Posterior vena cava (tissue), 2 donors: ENCODE measurements at regions not wholly inside any gene's neighbourhood (a gene's known extent, or its start where the extent isn't known, plus 50 kb on each side); places are given as distances from the start of the nearest gene placed in this dataset.

ENCODE experiments used
- DNase-seq: peaks from one replicate; pipeline ENCODE4 v3.0.0-alpha.2; 2020; ENCODE audit warnings: low spot score
- intact Hi-C, 2 donors: fragments of 100-400 bp; cut with DNase I; formaldehyde crosslinking; loops; one replicate each; pipeline versions ENCODE4 v1.14.1 to v1.14.2; 2022 to 2023
- donor health status: DM: yes; HTN: yes; CAD: no.
- donor health status: DM: yes; HTN: yes; CAD: no.

DNA sequence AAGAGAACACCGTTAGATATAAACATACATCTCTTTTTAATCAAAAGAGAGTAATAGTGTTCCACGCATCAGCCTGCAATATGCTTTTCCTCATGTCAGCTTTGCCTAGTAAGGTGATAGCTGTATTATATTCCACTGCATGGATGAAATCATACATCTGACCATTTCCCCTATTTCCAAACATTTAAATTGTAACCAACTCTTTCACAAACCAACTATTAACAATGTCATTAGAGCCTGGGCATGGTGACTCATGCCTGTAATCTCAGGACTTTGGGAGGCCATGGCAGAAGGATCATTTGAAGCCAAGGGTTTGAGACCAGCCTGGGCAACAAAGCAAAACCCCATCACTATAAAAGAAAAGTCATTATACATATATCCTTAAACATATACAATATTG lies 284.8 kb downstream of the BCL11A start:
- no peak for DNase-seq
- intact Hi-C loops: no loop called here

DNA sequence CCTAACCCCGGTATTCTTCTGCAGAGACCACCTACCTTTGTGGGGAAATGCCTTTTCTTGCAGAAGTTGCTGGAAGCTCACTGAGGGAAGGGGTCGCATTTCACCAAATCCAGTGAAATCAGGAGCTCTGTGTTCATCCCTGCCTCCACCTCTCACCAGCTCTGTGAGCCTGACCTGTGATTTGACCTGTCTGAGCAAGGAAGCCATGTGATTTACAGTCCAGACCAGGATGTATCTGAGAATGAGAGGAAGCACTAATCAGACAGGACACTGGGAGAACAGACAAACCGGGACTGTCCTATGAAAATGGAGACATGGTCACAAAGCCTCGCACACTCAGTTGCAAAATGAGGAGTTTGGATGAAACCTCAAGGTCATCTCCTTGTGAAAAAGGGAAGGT lies 285.4 kb downstream of the BCL11A start:
- DNase-seq: no peak
- intact Hi-C loops: no loop called here

DNA sequence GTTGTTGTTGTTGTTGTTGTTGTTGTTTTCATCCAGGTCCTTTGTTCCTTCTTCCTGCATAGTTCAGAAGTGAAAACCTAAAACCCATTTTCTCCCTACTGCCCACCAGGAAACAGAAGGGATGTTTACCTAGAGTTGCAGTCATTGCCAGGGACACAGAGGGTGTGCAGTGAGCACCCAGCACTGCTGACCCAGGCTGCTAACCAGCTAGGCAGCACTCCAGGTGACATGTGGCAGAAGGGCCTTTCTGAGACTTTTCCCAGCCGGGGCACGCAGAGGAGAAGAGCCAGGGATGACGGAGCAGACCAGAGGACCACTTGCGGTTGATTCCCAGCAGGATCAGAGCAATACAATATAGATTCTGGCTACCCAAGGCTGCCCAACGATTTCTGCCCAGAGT lies 286.3 kb downstream of the BCL11A start:
- intact Hi-C loops: no loop called here
- no peak for DNase-seq

DNA sequence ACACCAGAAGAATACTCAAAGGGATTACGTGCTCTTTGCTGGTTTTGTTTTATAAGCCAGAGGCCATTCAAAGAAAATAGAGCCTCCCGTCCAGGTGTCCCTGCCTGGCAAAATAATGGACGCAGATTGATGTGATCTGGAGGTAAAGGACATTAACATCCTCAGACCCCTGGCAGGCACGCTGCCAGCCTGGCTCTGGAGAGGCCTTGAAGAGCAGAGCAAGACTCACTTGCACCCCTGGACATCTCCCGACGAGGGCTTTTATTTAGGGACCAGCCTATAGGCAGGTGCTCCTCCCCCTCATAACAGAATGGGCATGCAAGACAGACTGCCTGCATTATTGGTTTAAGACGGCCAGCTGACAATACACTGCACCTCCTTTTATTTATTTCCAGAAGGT lies 291.3 kb downstream of the BCL11A start:
- intact Hi-C loops: no loop called here
- DNase-seq: no peak

DNA sequence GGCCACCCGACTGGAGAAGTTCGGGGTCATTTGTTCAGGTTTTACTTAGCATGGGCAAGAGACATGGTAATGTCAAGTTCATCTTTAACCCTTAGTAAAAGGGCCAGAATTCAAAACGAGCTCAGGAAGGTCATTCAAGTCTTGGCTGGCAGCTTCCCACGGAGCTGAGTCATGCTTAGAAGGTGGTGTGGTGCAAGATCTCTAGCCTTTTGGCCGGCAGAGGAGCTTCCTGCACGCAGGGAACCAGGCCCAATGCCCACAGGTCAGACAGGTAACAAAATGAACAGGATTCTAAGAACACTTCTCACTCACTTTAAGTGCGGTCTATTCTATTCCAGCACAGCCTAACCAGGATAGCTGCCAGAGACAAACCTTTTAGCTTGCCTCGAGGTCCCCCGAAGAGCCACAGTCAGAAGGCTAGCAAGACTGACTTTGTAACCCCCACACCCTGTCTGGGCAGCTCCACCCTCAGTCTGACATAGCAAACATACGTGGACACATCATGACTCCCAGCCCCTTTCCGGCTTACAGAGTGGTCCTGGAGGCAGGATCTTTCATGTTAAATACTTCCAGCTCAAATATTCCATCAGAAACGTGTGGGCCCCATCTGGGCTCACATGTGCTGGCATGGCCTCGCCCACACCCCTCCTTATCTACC lies 292.7 kb downstream of the BCL11A start:
- intact Hi-C loops: no loop called here
- no peak for DNase-seq

DNA sequence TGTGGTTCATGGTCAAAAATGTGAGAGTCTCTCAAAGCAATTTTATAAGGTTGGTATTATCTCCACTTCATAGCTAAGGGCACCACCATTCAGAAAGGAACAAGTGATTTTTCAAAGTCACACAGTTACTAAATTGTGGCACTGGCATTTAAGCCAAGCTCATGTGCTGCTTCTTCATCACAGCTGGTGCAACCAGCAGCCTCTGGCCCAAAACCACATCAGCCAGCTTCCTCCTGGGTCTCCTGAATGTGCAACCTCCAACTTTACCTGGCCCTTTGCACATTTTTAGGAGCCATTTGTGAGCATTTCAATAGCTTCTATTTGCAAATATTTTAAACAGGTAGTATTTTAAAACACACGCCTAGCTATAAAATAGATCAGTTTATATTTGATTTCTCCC lies 293.7 kb downstream of the BCL11A start:
- no peak for DNase-seq
- intact Hi-C loops: no loop called here

DNA sequence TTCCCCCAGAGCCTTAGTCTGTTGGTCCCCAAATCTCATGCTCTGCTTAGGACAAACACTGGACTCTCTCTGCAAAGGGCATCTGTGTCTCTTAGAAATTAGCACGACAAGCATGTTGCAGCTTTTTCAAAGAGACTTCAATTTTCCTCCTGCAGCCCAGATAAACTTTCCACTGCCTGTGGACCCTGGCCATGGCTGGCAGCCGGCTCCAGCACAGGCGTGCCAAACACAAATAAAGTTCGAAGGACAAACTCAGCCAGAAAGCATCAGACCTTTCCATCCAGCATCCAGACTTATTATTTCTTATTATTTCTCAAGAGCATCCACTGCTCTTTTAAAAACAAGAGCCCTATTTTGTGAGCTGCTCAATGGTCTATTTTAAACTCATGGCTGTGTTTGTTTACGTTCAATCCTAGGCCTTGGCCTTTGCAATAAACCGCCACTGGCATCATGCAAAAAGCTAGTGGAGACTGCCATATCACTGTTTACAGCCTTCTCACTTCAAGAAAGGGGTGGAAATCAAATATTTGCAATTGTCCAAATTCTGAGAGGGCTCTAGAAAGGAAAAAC lies 300.8 kb downstream of the BCL11A start:
- DNase-seq: no peak
- intact Hi-C loops: no loop called here

DNA sequence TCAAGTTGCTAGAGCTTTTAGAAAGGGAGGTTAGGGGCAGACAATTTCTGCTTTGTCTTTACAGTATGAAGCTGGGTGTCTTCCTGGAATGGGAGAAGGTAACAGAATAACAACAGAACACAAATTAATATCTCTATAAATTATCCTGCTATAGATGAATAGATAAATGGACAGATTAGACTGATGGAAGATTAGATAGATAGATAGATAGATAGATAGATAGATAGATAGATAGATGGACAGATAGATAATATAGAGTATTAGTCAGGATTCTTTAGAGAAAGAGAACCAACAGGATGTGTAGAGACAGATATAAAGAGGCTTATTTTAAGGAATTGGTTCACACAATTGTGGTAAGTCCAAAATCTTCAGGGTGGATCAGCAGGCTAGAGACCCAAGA lies 302.2 kb downstream of the BCL11A start:
- DNase-seq: no peak
- intact Hi-C loops: no loop called here

DNA sequence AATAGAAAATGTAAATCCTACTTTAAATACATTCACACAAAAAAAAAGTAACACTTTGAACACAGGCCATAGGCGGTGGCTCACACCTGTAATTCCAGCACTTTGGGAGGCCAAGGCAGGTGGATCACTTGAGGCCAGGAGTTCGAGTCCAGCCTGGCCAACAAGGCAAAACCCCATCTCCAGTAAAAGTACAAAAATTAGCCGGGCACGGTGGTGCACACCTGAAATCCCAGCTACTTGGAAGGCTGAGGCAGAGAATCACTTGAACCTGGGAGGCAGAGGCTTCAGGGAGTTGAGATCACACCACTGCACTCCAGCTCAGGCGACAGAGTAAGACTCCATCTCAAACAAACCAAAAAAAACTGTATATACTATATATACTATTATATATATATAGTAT lies 303.6 kb downstream of the BCL11A start:
- intact Hi-C loops: no loop called here
- DNase-seq: no peak

DNA sequence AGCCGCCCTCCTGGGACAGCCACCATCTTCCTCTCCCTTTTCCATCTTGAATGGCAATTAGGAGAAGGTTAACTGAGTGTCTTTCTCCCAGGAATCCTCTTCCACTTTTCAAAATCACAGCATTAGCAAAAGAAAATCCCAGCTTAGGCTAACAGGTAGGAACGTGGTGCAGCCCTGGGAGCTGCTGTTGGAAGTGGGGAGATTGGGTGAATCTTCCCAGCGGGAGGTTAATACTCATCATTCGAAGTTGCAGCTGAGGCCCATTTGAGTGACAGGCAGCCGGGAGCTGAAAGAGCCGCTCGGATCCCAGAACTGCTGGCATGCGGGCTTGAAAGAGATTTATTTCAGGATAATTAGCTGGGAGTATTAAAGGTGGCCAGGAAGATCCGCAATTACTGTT lies 306.0 kb downstream of the BCL11A start:
- intact Hi-C loops: no loop called here
- DNase-seq: no peak

DNA sequence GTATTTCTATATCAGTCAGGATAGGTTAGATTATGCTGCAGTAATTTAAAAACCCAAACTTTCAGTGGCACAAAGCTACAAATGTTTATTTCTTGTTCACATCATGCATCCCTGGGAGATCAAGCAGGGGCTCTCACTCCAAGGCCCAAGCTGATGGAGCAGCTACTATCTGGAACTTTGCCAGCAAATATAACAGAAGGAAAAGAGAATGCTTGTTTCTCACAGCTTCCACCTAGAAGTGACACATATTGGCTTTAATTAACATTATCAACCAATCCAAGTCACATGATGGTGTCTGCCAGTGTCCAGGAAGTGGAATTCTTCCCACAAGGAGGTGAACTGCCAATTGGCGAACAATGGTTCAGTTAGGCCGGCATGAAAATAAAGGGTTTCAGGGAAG lies 306.9 kb downstream of the BCL11A start:
- intact Hi-C loops: no loop called here
- DNase-seq: no peak

DNA sequence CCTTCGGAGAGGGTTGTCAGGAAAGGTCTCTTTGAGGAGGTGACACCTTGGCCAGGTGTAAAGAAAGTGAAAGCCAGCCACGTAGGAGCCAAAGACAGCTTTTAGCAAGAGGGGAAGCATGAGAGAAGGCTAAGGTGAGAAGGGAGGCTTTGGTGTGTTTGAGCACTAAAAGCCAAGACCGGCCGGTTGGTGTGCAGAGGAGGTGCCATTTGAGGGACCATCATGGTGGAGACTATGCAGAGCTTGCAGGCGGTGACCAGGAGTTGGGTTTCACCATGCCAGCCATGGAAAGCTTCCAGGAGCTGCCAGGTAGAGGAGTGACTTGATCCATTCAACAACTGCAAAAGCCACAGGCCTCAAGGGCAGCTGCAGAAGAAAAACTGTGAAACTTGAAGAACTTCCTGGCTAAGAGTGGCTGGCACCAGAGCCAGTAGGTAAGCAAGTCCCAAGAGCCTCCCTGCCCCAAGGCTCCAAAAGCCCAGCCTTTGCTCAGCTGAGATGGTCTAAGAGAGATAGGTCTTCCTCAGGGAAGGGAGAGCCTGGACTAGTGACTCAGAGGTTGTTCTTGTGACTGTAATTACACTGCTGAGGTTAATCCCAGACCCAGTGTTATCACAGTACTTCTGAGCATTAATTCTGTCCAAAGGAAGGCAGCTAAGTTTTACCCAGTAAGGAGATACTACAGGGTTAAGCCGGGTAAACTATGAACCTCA lies 319.0 kb downstream of the BCL11A start:
- DNase-seq: no peak
- intact Hi-C loops: no loop called here

DNA sequence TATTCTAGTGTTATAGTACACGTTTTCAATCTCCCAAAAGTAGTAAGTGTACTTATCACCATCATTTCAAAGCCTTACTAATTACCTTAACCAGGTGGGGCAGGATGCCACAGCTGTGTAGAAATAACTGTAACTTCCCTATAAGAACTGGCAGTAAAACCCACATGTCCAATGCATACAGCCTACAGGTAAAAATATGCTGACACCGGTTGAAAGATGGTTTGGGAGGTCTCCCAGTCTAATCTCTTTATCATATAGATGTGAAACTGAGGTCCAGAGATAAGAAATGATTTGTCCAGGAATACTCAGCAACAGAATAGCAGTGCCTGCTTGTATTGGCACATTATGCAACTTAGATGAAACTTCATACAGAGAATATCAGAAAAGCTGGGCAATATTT lies 322.9 kb downstream of the BCL11A start:
- no peak for DNase-seq
- intact Hi-C loops: no loop called here

DNA sequence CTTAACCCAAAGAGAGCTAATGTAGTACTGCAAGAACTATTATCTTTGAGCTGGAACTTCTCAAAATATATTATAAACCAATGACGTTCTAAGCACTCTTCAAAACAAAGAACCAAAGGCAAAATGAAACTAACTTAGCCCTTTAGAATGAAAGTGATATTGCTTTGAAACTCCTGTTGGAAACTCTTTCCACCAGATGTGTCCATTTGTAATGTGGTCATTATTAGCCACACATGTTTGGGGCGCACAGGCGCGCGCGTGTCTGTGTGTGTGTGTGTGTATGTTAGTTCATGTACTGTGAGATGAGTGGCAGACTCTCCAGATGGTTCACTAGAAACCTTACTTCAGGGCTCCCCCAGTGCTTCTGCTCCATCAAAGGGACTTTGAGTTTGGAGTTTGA lies 323.4 kb downstream of the BCL11A start:
- no peak for DNase-seq
- intact Hi-C loops: no loop called here

DNA sequence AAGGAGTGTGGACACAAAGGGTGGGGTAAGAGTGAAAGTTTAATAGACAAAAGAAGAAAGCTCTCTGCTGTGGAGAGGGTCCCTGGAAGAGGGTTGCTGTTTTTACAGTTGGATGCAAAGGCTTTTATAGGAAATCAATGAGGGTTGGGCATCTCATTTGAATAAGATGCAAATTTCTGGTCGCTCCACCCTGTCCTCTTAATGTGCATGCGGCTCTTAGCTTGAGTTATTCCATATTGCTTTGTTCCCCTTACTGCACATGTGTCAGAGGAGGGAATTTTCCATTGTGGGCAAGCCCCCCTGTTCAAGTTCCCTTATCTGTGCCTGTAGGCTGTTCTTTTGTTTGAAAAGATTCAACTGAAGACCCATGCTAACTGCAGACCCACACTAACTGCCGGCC lies 326.5 kb downstream of the BCL11A start:
- intact Hi-C loops: no loop called here
- no peak for DNase-seq

DNA sequence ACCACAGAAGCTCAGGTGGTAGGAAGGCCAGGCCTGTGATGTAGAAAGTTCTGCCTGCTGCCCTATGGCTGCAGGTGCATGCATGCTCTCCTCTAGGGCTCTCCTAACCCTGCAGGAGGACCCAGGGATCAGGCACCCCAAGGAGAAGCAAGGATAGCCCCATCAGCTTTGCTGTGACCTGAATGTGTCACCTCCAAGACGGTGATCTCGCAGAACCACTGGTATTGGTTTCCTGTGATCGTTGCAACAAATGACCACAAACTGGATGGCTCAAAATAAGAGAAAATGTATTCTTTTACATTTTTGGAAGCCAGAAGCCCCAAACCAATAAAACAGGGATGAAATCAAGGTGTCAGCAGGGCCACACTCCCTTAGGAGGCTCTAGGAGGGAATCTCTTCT lies 327.3 kb downstream of the BCL11A start:
- DNase-seq: no peak
- intact Hi-C loops: no loop called here

DNA sequence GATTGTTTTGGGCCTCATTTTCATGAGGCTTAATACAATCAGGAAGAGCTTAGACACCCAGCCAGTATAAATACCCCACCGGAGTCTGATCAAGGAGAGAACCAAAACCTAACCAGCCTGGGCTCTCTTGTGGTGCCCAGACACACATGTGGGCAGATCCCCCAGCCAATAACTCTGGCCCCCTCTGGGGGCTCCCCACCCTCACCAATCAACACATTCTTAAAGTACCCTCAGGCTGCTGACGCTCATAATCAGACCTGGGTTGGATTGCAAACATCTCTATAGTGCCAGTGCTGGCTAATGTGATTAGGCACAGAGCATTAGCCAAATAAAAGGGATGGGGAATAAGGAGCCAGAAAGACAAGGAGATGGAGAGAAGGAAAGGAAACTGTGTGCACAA lies 329.6 kb downstream of the BCL11A start:
- intact Hi-C loops: no loop called here
- DNase-seq: no peak

DNA sequence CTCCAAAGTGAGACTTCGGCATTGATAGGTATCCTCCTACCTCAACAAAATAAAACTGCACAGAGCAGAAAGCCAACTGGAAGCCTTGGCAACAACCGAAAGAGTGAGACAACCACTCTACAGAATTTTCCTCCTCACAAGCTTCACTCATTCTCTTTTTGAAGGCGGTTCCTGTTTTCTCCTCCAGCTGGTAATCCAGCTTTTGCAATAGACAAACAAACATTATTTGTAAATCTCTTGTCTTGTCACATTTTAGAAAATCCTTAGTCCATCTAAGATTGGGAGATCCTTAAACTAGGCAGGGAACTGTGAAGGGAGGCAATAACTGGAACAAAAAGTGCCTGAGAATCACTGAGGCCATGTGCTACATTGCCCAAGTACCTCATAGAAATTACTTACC lies 332.4 kb downstream of the BCL11A start:
- intact Hi-C loops: no loop called here
- DNase-seq: no peak

DNA sequence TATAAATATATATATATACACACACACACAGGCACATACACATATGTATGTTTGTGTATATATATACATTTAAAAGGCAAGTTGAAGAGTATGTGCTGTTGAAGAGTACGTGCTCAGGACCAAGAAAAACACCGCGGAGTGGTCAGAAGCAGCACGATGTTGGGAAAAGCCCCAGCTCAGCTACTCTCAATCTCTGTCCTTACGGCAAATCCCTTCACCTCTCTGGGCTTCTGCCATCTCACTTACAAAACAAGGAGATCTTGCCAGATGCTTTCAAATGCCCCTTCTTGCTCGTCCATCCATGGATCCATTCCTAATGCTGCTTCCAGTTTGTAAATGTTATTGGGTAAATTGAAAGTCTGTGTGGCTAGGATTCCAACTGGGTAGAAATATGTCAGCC lies 333.9 kb downstream of the BCL11A start:
- no peak for DNase-seq
- intact Hi-C loops: no loop called here

DNA sequence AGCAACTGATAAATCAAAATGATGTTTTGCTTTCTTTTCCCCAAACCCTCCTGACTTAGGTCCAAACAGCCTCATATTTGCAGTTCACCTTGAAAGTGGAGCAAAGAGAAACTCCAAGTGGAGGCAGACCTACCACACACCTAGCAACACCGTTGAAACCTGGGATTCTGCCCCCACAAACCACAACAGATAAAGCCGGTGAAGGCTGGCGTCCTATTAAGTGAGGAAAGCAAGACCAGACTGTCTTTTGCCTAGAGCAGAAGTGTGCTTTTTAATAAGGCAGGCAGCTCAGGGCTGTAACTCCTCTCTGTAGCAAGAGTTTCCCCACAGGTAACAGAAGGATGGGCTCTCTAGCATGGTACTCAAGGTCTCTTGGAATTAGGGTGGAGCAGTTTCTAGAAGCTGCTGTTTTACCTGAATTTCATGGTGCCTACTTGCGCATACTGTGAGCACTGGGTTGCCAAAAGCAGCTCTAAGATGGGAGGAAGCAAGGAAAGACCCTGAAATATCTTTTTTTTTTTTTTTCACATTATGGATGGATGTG lies 336.9 kb downstream of the BCL11A start:
- no peak for DNase-seq
- intact Hi-C loops: no loop called here

DNA sequence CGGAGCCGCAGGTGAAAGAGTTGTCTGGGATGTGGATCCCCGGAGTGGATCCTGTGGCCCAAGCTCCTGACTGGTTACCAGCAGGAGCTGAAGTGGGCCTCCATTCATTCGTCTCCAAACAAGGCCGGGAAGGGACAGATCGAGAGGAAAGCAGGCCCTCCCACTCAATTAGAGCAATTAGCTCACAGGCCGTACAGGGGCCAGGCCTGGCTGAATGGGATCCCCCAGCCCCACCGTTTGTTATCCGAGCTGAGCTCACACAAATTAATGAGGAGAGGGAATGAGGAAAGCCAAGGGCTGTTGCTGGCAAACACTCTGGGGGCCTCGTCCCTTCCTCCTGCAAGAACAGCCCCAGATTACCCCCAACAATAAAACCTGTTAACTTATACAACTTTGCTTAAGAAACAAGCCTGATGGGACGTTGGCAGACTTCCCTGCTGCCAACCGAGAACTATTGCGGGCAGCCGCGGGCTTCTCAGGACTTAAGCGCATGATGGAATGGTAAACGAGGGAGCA lies 338.0 kb downstream of the BCL11A start:
- intact Hi-C loops: no loop called here
- DNase-seq: no peak
